ENCODE measurements at regions not wholly inside any gene's neighbourhood (a gene's known extent, or its start where the extent isn't known, plus 50 kb on each side); places are given as distances from the start of the nearest gene placed in this dataset.

- peaks cover 46 to 77% (median 60%) of the 10 kb centered on the region in 4 donors for H3K4me1 Mint-ChIP-seq
- peak overlapping the region; percentile 9 to 56 for H3K4me3 ChIP-seq (ENCODE audit: low read length in 2 of 2)
These were observed 51.2 kb upstream of the CARD11 start for GRCh38 chr7:3094701-3095445.

GRCh38 chr7:3097734-3098133 is 54.1 kb upstream of the CARD11 start:
- H3K27me3 ChIP-seq (ENCODE audit: insufficient read depth, low read length): no peaks in the 10 kb centered on the region
- peaks cover 0 to 1% of the 10 kb centered on the region in 2 donors for H3K36me3 Mint-ChIP-seq
- peak overlapping the region in 6 of 7 donors; percentile 41 to 96 (median 72) for H3K27ac Mint-ChIP-seq
- POLR2A ChIA-PET (ENCODE audit: partially characterized antibody): no interaction called here
- no peaks in the 10 kb centered on the region for H3K27me3 Mint-ChIP-seq
- H3K9me3 ChIP-seq (ENCODE audit: control insufficient read depth in 1 of 2, low read length in 2 of 2): no peaks in the 10 kb centered on the region
- no peak overlapping the region for H3K4me3 Mint-ChIP-seq
- intact Hi-C loops (cut with micrococcal nuclease): no loop called here
- H3K4me3 ChIP-seq (ENCODE audit: low read length in 2 of 2): no peak overlapping the region
- H3K36me3 ChIP-seq (ENCODE audit: insufficient read depth, low read length): no peaks in the 10 kb centered on the region
- H3K4me1 ChIP-seq (ENCODE audit: insufficient read depth, low read length): peaks cover 42% of the 10 kb centered on the region
- peaks cover 29 to 56% (median 43%) of the 10 kb centered on the region in 4 donors for H3K4me1 Mint-ChIP-seq
- CTCF ChIA-PET (ENCODE audit: partially characterized antibody): no interaction called here
- H3K27ac ChIP-seq (ENCODE audit: low read depth, low read length): no peak overlapping the region
- H3K9me3 Mint-ChIP-seq: no peaks in the 10 kb centered on the region
- no peak for DNase-seq

More at GRCh38 chr7:3094701-3095445, 51.2 kb upstream of the CARD11 start:
- peak; percentile 50 to 62 (median 57) for DNase-seq
- Histone ChIP-seq H3K36me3 (ENCODE audit: insufficient read depth, low read length) (no peaks in the 10 kb centered on the region), H3K9me3 (ENCODE audit: control insufficient read depth in 1 of 2, low read length in 2 of 2) (no peaks in the 10 kb centered on the region), H3K4me1 (ENCODE audit: insufficient read depth, low read length) (peaks cover 70% of the 10 kb centered on the region), H3K27me3 (ENCODE audit: insufficient read depth, low read length) (no peaks in the 10 kb centered on the region), H3K27ac (ENCODE audit: low read depth, low read length) (peak overlapping the region; percentile 76)
- CTCF ChIA-PET (ENCODE audit: partially characterized antibody): interaction anchor here (1.3 to 10.5 kb wide), 5 partner anchors 12 to 60 kb away, joined by 3 to 164 read pairs (median 10); no protein-coding TSS in a partner anchor
- peaks cover 0 to 1% of the 10 kb centered on the region in 2 donors for H3K36me3 Mint-ChIP-seq
- H3K27ac Mint-ChIP-seq: peak overlapping the region; percentile 96 to 99 (median 98)
- H3K9me3 Mint-ChIP-seq: no peaks in the 10 kb centered on the region
- H3K4me3 Mint-ChIP-seq: peak overlapping the region; percentile 83 to 92 (median 86)
- POLR2A ChIA-PET (ENCODE audit: partially characterized antibody): interaction anchor here (0.9 to 7.3 kb wide), 11 partner anchors 9 to 224 kb away, joined by 3 to 116 read pairs (median 4); partner anchors contain the start of gene CARD11
- intact Hi-C loops (cut with micrococcal nuclease): loop anchor here (2.0 kb wide), 1 partner anchor 22 kb away; no protein-coding TSS in a partner anchor
- no peaks in the 10 kb centered on the region for H3K27me3 Mint-ChIP-seq

GRCh38 chr7:3102159-3102558 is 58.5 kb upstream of the CARD11 start:
- H3K27ac ChIP-seq (ENCODE audit: low read depth, low read length): no peak overlapping the region
- H3K9me3 ChIP-seq (ENCODE audit: control insufficient read depth in 1 of 2, low read length in 2 of 2): no peaks in the 10 kb centered on the region
- ChIA-PET POLR2A (ENCODE audit: partially characterized antibody) (interaction anchor here (1.5 to 1.6 kb wide), 2 partner anchors 10 to 37 kb away, joined by 3 to 6 read pairs; no protein-coding TSS in a partner anchor), CTCF (ENCODE audit: partially characterized antibody) (interaction anchor here (1.1 to 3.2 kb wide), 4 partner anchors 8 to 58 kb away, joined by 3 to 12 read pairs (median 4); no protein-coding TSS in a partner anchor)
- no peaks in the 10 kb centered on the region for H3K9me3 Mint-ChIP-seq
- no peaks in the 10 kb centered on the region for H3K27me3 ChIP-seq (ENCODE audit: insufficient read depth, low read length)
- no peaks in the 10 kb centered on the region for H3K36me3 Mint-ChIP-seq
- H3K4me3 Mint-ChIP-seq: peak overlapping the region in 1 of 8 donors; percentile 26
- peaks cover 12% of the 10 kb centered on the region for H3K4me1 ChIP-seq (ENCODE audit: insufficient read depth, low read length)
- H3K4me1 Mint-ChIP-seq: peaks cover 3 to 51% (median 31%) of the 10 kb centered on the region in 4 donors
- H3K4me3 ChIP-seq (ENCODE audit: low read length in 2 of 2): no peak overlapping the region
- H3K36me3 ChIP-seq (ENCODE audit: insufficient read depth, low read length): no peaks in the 10 kb centered on the region
- DNase-seq: no peak
- peak overlapping the region in 1 of 7 donors; percentile 69 for H3K27ac Mint-ChIP-seq
- intact Hi-C loops (cut with micrococcal nuclease): no loop called here
- H3K27me3 Mint-ChIP-seq: no peaks in the 10 kb centered on the region

GRCh38 chr7:3103614-3104398 is 60.1 kb upstream of the CARD11 start:
- CTCF ChIA-PET (ENCODE audit: partially characterized antibody): interaction anchor here (3.2 kb wide), 1 partner anchor 14 kb away, joined by 12 read pairs; no protein-coding TSS in a partner anchor
- Histone ChIP-seq H3K36me3 (ENCODE audit: insufficient read depth, low read length) (no peaks in the 10 kb centered on the region), H3K9me3 (ENCODE audit: control insufficient read depth in 1 of 2, low read length in 2 of 2) (no peaks in the 10 kb centered on the region), H3K27ac (ENCODE audit: low read depth, low read length) (no peak overlapping the region), H3K4me3 (ENCODE audit: low read length in 2 of 2) (no peak overlapping the region), H3K27me3 (ENCODE audit: insufficient read depth, low read length) (no peaks in the 10 kb centered on the region), H3K4me1 (ENCODE audit: insufficient read depth, low read length) (peaks cover 24% of the 10 kb centered on the region)
- intact Hi-C loops (cut with micrococcal nuclease): no loop called here
- Mint-ChIP-seq H3K36me3 (no peaks in the 10 kb centered on the region), H3K4me1 (peaks cover 15 to 64% (median 45%) of the 10 kb centered on the region in 4 donors), H3K4me3 (no peak overlapping the region), H3K27ac (no peak overlapping the region), H3K9me3 (peaks cover 0 to 3% (median 0%) of the 10 kb centered on the region in 8 donors), H3K27me3 (no peaks in the 10 kb centered on the region)
- POLR2A ChIA-PET (ENCODE audit: partially characterized antibody): interaction anchor here (0.7 to 1.2 kb wide), 2 partner anchors 9 to 11 kb away, joined by 4 to 5 read pairs; no protein-coding TSS in a partner anchor
- no peak for DNase-seq

- peak overlapping the region in 2 of 8 donors; percentile 29 to 30 for H3K4me3 Mint-ChIP-seq
These were observed 62.2 kb upstream of the CARD11 start for GRCh38 chr7:3105856-3106255.

GRCh38 chr7:3106361-3106826 is 62.7 kb upstream of the CARD11 start:
- H3K27me3 Mint-ChIP-seq: no peaks in the 10 kb centered on the region
- H3K36me3 Mint-ChIP-seq: peaks cover 0 to 2% of the 10 kb centered on the region in 2 donors
- peaks cover 0 to 5% (median 0%) of the 10 kb centered on the region in 8 donors for H3K9me3 Mint-ChIP-seq
- intact Hi-C loops (cut with micrococcal nuclease): no loop called here
- H3K27ac ChIP-seq (ENCODE audit: low read depth, low read length): no peak overlapping the region
- H3K4me1 ChIP-seq (ENCODE audit: insufficient read depth, low read length): peaks cover 31% of the 10 kb centered on the region
- POLR2A ChIA-PET (ENCODE audit: partially characterized antibody): interaction anchor here (0.8 to 2.1 kb wide), 4 partner anchors 9 to 15 kb away, joined by 3 to 7 read pairs (median 4); no protein-coding TSS in a partner anchor
- H3K4me1 Mint-ChIP-seq: peaks cover 20 to 88% (median 53%) of the 10 kb centered on the region in 4 donors
- H3K4me3 ChIP-seq (ENCODE audit: low read length in 2 of 2): no peak overlapping the region
- DNase-seq: no peak
- CTCF ChIA-PET (ENCODE audit: partially characterized antibody): interaction anchor here (2.8 kb wide), 1 partner anchor 13 kb away, joined by 10 read pairs; no protein-coding TSS in a partner anchor
- no peaks in the 10 kb centered on the region for H3K9me3 ChIP-seq (ENCODE audit: control insufficient read depth in 1 of 2, low read length in 2 of 2)
- H3K27me3 ChIP-seq (ENCODE audit: insufficient read depth, low read length): no peaks in the 10 kb centered on the region
- H3K36me3 ChIP-seq (ENCODE audit: insufficient read depth, low read length): no peaks in the 10 kb centered on the region
- peak overlapping the region in 4 of 8 donors; percentile 29 to 79 (median 33) for H3K4me3 Mint-ChIP-seq
- H3K27ac Mint-ChIP-seq: peak overlapping the region in 4 of 7 donors; percentile 17 to 66 (median 52)

More at GRCh38 chr7:3105856-3106255, 62.2 kb upstream of the CARD11 start:
- Histone ChIP-seq H3K27me3 (ENCODE audit: insufficient read depth, low read length) (no peaks in the 10 kb centered on the region), H3K4me3 (ENCODE audit: low read length in 2 of 2) (no peak overlapping the region), H3K36me3 (ENCODE audit: insufficient read depth, low read length) (no peaks in the 10 kb centered on the region), H3K27ac (ENCODE audit: low read depth, low read length) (no peak overlapping the region), H3K9me3 (ENCODE audit: control insufficient read depth in 1 of 2, low read length in 2 of 2) (no peaks in the 10 kb centered on the region), H3K4me1 (ENCODE audit: insufficient read depth, low read length) (peaks cover 27% of the 10 kb centered on the region)
- no peak for DNase-seq
- Mint-ChIP-seq H3K4me1 (peaks cover 17 to 82% (median 48%) of the 10 kb centered on the region in 4 donors), H3K27me3 (no peaks in the 10 kb centered on the region), H3K9me3 (peaks cover 0 to 5% (median 0%) of the 10 kb centered on the region in 8 donors), H3K27ac (peak overlapping the region in 4 of 7 donors; percentile 2 to 64 (median 52)), H3K36me3 (peaks cover 0 to 2% of the 10 kb centered on the region in 2 donors)
- CTCF ChIA-PET (ENCODE audit: partially characterized antibody): interaction anchor here (2.8 kb wide), 1 partner anchor 12 kb away, joined by 10 read pairs; no protein-coding TSS in a partner anchor
- intact Hi-C loops (cut with micrococcal nuclease): no loop called here
- POLR2A ChIA-PET (ENCODE audit: partially characterized antibody): interaction anchor here (0.8 to 1.2 kb wide), 3 partner anchors 10 to 14 kb away, joined by 3 to 4 read pairs (median 3); no protein-coding TSS in a partner anchor
